LHCN-M2 (cell line): ENCODE measurements at regions not wholly inside any gene's neighbourhood (a gene's known extent, or its start where the extent isn't known, plus 50 kb on each side); places are given as distances from the start of the nearest gene placed in this dataset.

Experiments
- DNase-seq: peaks from one replicate; pipeline ENCODE4 v3.0.0-alpha.2; 2012; ENCODE audit warnings: low read depth

DNA sequence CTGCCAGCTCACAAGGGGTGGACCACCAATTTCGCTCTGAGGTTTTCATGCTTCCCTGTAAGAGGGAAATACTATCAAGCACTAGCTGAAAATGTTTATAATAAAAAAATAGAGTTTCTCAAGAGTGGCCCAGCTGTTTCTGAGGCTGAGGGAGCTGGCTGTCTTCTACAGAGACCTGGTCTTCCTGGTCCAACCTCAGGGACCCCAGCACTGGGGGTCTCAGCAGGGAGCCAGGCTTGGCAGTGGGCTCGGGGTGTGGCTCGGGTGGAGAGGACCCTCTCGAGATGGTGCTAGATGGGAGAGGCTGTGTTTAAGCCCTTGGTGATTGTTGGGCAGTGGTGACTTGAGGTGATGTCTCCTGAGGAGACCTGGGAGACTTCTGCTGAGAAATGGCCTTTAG is 87.3 kb upstream of the SHH start:
- no peak for DNase-seq

GRCh38 chr7:155897758-155898386 is 85.6 kb upstream of the SHH start:
- no peak for DNase-seq

GRCh38 chr7:155896531-155897263 is 84.4 kb upstream of the SHH start:
- peak; percentile 48 for DNase-seq

DNA sequence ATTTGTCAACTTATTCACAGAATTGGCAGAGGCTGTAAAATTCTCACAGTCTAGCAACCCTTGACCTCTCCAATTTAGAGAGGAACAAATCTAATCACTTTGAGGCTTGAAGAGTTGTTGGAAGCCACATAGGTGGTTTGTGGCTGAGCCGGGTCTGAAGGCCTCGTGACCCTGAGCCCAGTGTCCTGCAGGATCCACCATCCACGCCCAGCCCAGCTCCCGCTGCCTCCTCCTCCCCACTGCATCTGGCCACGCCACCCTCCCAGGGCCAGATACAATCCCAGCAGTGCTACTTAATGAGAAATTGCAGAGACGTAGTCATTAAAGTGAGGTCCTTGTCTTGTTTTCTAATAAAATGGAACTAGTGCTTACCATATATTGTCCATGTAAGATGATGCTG is 81.4 kb upstream of the SHH start:
- no peak for DNase-seq

- no peak for DNase-seq
These were observed 80.9 kb upstream of the SHH start for GRCh38 chr7:155893176-155893575.

- DNase-seq, result no peak
These were observed 77.6 kb upstream of the SHH start for GRCh38 chr7:155889636-155890511.

- no peak for DNase-seq
These were observed 74.9 kb upstream of the SHH start for GRCh38 chr7:155887174-155887525.

- no peak for DNase-seq
These were observed 74.3 kb upstream of the SHH start for GRCh38 chr7:155886391-155887173.

DNA sequence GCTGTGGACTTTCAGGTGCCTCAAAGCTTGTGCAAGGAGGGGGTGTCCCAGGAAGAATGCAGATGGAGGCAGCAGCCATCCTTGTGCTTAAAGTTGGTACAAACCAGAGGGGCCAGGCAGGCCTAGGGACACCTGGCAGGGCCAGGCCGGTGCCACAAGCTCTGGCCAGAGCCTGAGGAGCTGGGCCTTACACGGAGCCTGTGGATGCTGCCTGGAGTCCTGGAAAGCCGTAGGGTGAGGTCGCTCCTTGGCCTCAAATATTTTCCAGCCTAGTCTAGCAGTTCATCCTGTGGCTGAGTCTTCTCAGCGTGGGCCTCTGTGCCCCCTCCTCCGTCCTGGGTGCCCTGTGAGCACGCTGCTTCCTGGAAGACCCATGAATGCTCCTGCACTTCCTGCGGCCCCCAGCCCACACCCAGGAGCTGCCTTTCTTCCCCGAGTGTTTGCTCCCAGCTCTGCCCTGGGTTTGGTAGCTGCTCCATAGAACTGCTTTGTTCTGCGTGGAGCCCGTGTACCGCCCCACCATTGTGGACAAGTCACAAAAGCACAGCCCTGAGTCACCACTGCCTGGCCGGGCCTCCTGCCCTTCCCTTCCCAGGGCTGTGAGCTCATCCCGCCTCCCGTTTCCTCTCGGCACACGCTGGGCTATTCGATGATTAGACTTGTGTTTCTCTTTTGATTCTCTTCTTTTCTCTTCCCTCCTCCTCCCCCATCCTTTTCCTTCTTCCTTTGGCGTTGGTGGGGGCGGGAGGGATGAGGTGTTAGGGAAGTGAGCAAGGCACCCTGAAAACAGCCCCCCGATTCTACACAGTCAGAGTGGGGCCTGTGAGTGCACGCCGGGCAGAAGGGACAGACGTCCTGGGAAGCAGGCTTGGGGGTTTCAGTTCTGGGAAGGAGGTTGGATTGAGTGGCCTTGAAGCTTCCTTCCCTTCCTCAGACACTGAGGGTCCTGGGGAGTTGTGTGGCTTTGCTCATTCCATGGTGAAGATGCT is 73.2 kb upstream of the SHH start:
- peak; percentile 75 for DNase-seq

GRCh38 chr7:155884225-155885166 is 72.2 kb upstream of the SHH start:
- DNase-seq, result no peak

DNA sequence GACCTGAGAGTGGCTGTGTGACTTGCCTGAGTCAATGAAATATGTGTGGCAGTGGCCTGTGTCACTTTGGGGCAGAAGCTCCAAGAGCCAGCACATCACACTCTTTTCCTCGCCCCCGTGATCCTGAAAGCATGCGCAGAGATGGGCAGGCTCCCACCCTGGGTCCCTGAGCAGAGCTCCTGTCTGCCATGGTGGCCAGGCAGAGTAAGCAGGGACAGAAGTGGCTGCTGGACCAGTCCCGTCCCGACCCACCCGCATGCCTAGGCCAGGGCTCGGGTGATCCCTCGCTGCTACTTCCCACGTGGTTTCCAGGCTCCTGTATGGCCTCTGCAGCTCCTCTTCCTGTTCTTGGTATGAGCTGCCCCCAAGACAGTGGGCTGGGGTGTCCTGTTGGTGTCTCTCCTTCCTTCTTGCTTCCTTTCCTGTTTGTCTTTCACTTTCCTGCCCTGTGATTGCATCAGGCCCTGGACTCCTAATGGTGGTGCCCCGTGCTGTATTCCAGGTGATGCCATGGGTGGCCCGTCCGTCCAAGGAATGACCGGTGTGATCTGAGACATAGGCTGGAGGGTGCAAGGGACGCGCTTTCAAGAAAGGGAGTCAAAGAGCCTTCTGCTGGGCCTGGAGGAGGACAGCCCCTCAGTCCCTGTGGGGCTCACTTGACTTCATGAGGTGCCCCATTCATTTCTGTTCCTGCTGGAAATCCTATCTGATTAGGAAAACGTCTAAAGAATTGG is 71.4 kb upstream of the SHH start:
- no peak for DNase-seq

- peak; percentile 55 for DNase-seq
These were observed 70.3 kb upstream of the SHH start for GRCh38 chr7:155882596-155882995.

GRCh38 chr7:155881471-155882350 is 69.4 kb upstream of the SHH start:
- no peak for DNase-seq

GRCh38 chr7:155880721-155881120 is 68.5 kb upstream of the SHH start:
- no peak for DNase-seq

GRCh38 chr7:155879592-155879991 is 67.3 kb upstream of the SHH start:
- no peak for DNase-seq

DNA sequence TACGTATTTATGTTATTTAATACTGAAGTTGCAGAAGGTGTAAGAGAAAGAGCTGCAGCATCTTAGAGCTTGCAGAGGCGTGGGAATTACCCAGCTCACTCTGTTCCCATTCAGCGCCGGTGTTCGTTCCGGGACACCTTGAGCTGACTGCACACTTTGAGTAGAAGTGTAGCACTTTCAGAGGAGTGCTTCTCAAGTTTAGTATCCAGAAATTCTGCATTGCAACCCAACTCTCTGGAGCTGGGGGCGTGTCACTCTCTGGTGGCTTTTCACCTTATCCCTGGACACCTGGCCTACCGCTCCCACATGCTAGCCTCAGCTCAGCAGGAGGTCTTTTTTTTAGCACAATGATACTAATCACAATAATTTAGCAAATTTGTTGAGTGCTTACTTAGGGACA is 66.4 kb upstream of the SHH start:
- DNase-seq, result no peak

GRCh38 chr7:155878250-155878649 is 66.0 kb upstream of the SHH start:
- no peak for DNase-seq

DNA sequence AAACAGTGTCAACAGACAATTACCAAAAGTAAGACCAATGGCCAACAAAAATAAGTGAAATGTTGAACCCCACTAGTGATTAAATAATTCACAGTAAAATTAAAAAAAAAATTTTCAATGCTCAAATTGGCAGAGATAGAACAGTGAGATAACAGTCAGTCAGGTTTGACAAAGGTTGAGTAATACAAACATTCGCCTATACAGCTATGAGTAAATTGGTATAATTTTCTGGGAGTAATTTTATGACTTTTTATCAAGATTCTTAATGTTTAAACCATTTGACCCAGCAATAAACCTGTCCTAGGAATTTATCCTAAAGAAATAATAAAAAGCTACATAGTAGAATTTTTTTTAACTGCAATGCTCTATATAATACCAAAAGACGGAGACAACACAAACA is 64.9 kb upstream of the SHH start:
- no peak for DNase-seq
